ENCODE measurements at regions not wholly inside any gene's neighbourhood (a gene's known extent, or its start where the extent isn't known, plus 50 kb on each side); places are given as distances from the start of the nearest gene placed in this dataset.

- TF ChIP-seq, protein P1, sequence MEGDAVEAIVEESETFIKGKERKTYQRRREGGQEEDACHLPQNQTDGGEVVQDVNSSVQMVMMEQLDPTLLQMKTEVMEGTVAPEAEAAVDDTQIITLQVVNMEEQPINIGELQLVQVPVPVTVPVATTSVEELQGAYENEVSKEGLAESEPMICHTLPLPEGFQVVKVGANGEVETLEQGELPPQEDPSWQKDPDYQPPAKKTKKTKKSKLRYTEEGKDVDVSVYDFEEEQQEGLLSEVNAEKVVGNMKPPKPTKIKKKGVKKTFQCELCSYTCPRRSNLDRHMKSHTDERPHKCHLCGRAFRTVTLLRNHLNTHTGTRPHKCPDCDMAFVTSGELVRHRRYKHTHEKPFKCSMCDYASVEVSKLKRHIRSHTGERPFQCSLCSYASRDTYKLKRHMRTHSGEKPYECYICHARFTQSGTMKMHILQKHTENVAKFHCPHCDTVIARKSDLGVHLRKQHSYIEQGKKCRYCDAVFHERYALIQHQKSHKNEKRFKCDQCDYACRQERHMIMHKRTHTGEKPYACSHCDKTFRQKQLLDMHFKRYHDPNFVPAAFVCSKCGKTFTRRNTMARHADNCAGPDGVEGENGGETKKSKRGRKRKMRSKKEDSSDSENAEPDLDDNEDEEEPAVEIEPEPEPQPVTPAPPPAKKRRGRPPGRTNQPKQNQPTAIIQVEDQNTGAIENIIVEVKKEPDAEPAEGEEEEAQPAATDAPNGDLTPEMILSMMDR (optimal IDR thresholded peaks at IDR 0.05 in 1 of 3, IDR thresholded peaks at IDR 0.05 in 1 of 3, conservative IDR thresholded peaks at IDR 0.05 in 1 of 3; ENCODE audit: extremely low read depth in 1 of 3, insufficient read depth in 2 of 3, low read length in 3 of 3): no peak
- no peak for TF ChIP-seq EZH2 (IDR thresholded peaks at IDR 0.05; ENCODE audit: low read length)
- no peaks in the 10 kb centered on the region for H3K27me3 ChIP-seq (ENCODE audit: control insufficient read depth, extremely low read depth, insufficient read depth, low read length)
- dilution Hi-C loops (cut with MboI; ENCODE audit: extremely low pct_ligation_motif_present, low sequenced_read_pairs): no loop called here
These were observed 176.5 kb downstream of the TAF11L14 start for GRCh38 chr5:17810734-17811133.

GRCh38 chr5:17813214-17813613 is 179.0 kb downstream of the TAF11L14 start:
- FAIRE-seq (peak; percentile 92), DNase-seq (ENCODE audit: low read depth, low spot score) (no peak)
- H3K27ac ChIP-seq (ENCODE audit: control insufficient read depth, insufficient read depth, low read length): no peak overlapping the region
- dilution Hi-C loops (cut with MboI; ENCODE audit: extremely low pct_ligation_motif_present, low sequenced_read_pairs): no loop called here
- no peaks in the 10 kb centered on the region for H4K20me1 ChIP-seq (ENCODE audit: control insufficient read depth, extremely low read depth, insufficient read depth, low read length)
- H3K9me1 ChIP-seq (ENCODE audit: control insufficient read depth, extremely low read depth, insufficient read depth, low read length): no peaks in the 10 kb centered on the region
- no peak overlapping the region for H3K4me2 ChIP-seq (ENCODE audit: control insufficient read depth, extremely low read depth, insufficient read depth, low read depth, low read length)
- H3K4me1 ChIP-seq (ENCODE audit: control insufficient read depth, extremely low read depth, insufficient read depth, low read length): peaks cover 7% of the 10 kb centered on the region
- TF ChIP-seq EZH2 (IDR thresholded peaks at IDR 0.05; ENCODE audit: low read length): no peak
- TF ChIP-seq, protein P1 (optimal IDR thresholded peaks at IDR 0.05 in 1 of 3, IDR thresholded peaks at IDR 0.05 in 1 of 3, conservative IDR thresholded peaks at IDR 0.05 in 1 of 3; ENCODE audit: extremely low read depth in 1 of 3, insufficient read depth in 2 of 3, low read length in 3 of 3): no peak
- no peaks in the 10 kb centered on the region for H3K27me3 ChIP-seq (ENCODE audit: control insufficient read depth, extremely low read depth, insufficient read depth, low read length)
- no peaks in the 10 kb centered on the region for H3K79me2 ChIP-seq (ENCODE audit: control insufficient read depth, insufficient read depth, low read length)
- H3K9ac ChIP-seq (ENCODE audit: control insufficient read depth, extremely low read depth, insufficient read depth, low read length): no peak overlapping the region
- no peaks in the 10 kb centered on the region for H3K9me3 ChIP-seq (ENCODE audit: control insufficient read depth, low read depth, low read length)
- H3K36me3 ChIP-seq (ENCODE audit: control insufficient read depth in 2 of 2, extremely low read depth in 1 of 2, insufficient read depth in 2 of 2, low read length in 2 of 2): no peaks in the 10 kb centered on the region
- H3K4me3 ChIP-seq (ENCODE audit: control insufficient read depth in 2 of 3, extremely low read depth in 1 of 3, insufficient read depth in 2 of 3, low read depth in 1 of 3, low read length in 3 of 3): no peak overlapping the region
- peak overlapping the region; percentile 10 for H2AFZ ChIP-seq (ENCODE audit: control insufficient read depth, low read length)

More at GRCh38 chr5:17810734-17811133, 176.5 kb downstream of the TAF11L14 start:
- FAIRE-seq: no peak
- no peak overlapping the region for H3K27ac ChIP-seq (ENCODE audit: control insufficient read depth, insufficient read depth, low read length)
- no peak overlapping the region for H3K4me2 ChIP-seq (ENCODE audit: control insufficient read depth, extremely low read depth, insufficient read depth, low read depth, low read length)
- no peak overlapping the region for H3K4me3 ChIP-seq (ENCODE audit: control insufficient read depth in 2 of 3, extremely low read depth in 1 of 3, insufficient read depth in 2 of 3, low read depth in 1 of 3, low read length in 3 of 3)
- H3K9me1 ChIP-seq (ENCODE audit: control insufficient read depth, extremely low read depth, insufficient read depth, low read length): no peaks in the 10 kb centered on the region
- DNase-seq (ENCODE audit: low read depth, low spot score): no peak
- H3K4me1 ChIP-seq (ENCODE audit: control insufficient read depth, extremely low read depth, insufficient read depth, low read length): peaks cover 12% of the 10 kb centered on the region
- H3K36me3 ChIP-seq (ENCODE audit: control insufficient read depth in 2 of 2, extremely low read depth in 1 of 2, insufficient read depth in 2 of 2, low read length in 2 of 2): no peaks in the 10 kb centered on the region
- H4K20me1 ChIP-seq (ENCODE audit: control insufficient read depth, extremely low read depth, insufficient read depth, low read length): no peaks in the 10 kb centered on the region
- no peak overlapping the region for H3K9ac ChIP-seq (ENCODE audit: control insufficient read depth, extremely low read depth, insufficient read depth, low read length)
- H3K9me3 ChIP-seq (ENCODE audit: control insufficient read depth, low read depth, low read length): no peaks in the 10 kb centered on the region
- H2AFZ ChIP-seq (ENCODE audit: control insufficient read depth, low read length): no peak overlapping the region
- H3K79me2 ChIP-seq (ENCODE audit: control insufficient read depth, insufficient read depth, low read length): no peaks in the 10 kb centered on the region
